Sigmoid colon (tissue), 6 donors: ENCODE measurements at regions not wholly inside any gene's neighbourhood (a gene's known extent, or its start where the extent isn't known, plus 50 kb on each side); places are given as distances from the start of the nearest gene placed in this dataset.

Experiments used
- DNase-seq: peaks from one replicate; pipeline ENCODE4 v3.0.0-alpha.2; 2019
- H3K27ac ChIP-seq, 4 donors: fragments of 200-600 bp; sonication (generic); one replicate each; pipeline ENCODE4 v1.5.1; 2016 to 2019; ENCODE audit warnings: mild to moderate bottlenecking in 1 of 4
- H3K27me3 ChIP-seq, 3 donors: fragments of 200-600 bp; sonication (generic); one replicate each; pipeline ENCODE4 v1.5.1; 2019; ENCODE audit warnings: mild to moderate bottlenecking in 1 of 3
- H3K36me3 ChIP-seq, 4 donors: fragments of 200-600 bp; sonication (generic); one replicate each; pipeline ENCODE4 v1.5.1; 2016 to 2019
- H3K4me1 ChIP-seq, 4 donors: fragments of 200-600 bp; sonication (generic); one replicate each; pipeline ENCODE4 v1.5.1; 2017 to 2019
- H3K4me3 ChIP-seq, 4 donors: fragments of 200-600 bp; sonication (generic); one replicate each; pipeline ENCODE4 v1.5.1; 2017 to 2019; ENCODE audit warnings: mild to moderate bottlenecking in 2 of 4, moderate library complexity in 1 of 4
- H3K9me3 ChIP-seq, 4 donors: fragments of 200-600 bp in 3 of 4; sonication (generic) in 3 of 4; one replicate each; pipeline versions ENCODE4 v1.5.1 to v1.6.1; 2013 to 2019
- EP300 ChIP-seq, 4 donors: sonication (generic); formaldehyde crosslinking; IDR thresholded peaks; one replicate each; pipeline ENCODE4 v1.6.1; 2017; ENCODE audit warnings: antibody characterized with exemption in 4 of 4
- POLR2A ChIP-seq, 2 donors: fragments of 450-650 bp; IDR thresholded peaks; one replicate each; pipeline ENCODE4 v1.6.1; 2016; ENCODE audit warnings: antibody characterized with exemption in 2 of 2, mild to moderate bottlenecking in 2 of 2, moderate library complexity in 2 of 2
- POLR2AphosphoS5 ChIP-seq, 4 donors: sonication (generic); formaldehyde crosslinking; IDR thresholded peaks; one replicate each; pipeline ENCODE4 v1.6.1; 2017; ENCODE audit warnings: antibody characterized with exemption in 4 of 4
- WGBS, 2 donors: extraction: QIAGEN DNeasy Blood & Tissue Kit; methylation state at CpG; one replicate each; pipeline ENCODE4 v1.1.7; 2013; 5-methylcytosine and 5-hydroxymethylcytosine counted together
- intact Hi-C: fragments of 100-400 bp; cut with DNase I; formaldehyde crosslinking; loops from one replicate; pipeline ENCODE4 v1.15.1; 2023
- TF ChIP-seq, protein P1 (sequence below), 4 experiments: fragments of 450-650 bp in 3 of 4; fragments of 200-600 bp in 1 of 4; IDR thresholded peaks; one replicate each; pipeline ENCODE4 v1.5.1; 2016 to 2019; ENCODE audit warnings: antibody characterized with exemption in 4 of 4, mild to moderate bottlenecking in 3 of 4, moderate library complexity in 2 of 4
- donor health status: healthy with polysubstance abuse.
- donor health status: healthy.

DNA sequence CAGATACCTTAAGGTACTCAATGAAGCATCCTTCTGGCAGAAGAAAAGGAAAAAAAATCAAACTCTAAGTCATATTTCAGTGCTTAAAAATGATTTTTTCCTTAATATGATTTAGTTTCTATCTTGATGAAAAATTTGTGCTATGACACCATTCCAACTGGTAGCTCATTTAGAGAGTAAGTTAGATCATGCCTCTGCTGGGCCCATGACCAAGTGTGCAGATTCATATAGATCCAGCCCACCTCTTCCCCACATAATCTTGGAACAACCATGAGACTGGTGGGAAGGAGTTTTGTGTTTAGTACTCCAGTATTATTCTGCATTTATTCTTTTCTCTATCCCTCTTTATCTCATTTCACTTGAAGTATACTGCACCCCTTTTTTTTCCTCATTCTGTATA, 908.3 kb downstream of the KCNMA1 start:
- intact Hi-C loops = no loop called here
- no peaks in the 10 kb centered on the region for H3K27me3 ChIP-seq
- H3K4me1 ChIP-seq = no peaks in the 10 kb centered on the region
- H3K36me3 ChIP-seq = no peaks in the 10 kb centered on the region
- H3K9me3 ChIP-seq = no peaks in the 10 kb centered on the region
- H3K4me3 ChIP-seq = no peak overlapping the region
- TF ChIP-seq EP300 (IDR thresholded peaks at IDR 0.05) (no peak), POLR2AphosphoS5 (IDR thresholded peaks at IDR 0.05) (no peak), POLR2A (IDR thresholded peaks at IDR 0.05) (no peak)
- TF ChIP-seq, protein P1, sequence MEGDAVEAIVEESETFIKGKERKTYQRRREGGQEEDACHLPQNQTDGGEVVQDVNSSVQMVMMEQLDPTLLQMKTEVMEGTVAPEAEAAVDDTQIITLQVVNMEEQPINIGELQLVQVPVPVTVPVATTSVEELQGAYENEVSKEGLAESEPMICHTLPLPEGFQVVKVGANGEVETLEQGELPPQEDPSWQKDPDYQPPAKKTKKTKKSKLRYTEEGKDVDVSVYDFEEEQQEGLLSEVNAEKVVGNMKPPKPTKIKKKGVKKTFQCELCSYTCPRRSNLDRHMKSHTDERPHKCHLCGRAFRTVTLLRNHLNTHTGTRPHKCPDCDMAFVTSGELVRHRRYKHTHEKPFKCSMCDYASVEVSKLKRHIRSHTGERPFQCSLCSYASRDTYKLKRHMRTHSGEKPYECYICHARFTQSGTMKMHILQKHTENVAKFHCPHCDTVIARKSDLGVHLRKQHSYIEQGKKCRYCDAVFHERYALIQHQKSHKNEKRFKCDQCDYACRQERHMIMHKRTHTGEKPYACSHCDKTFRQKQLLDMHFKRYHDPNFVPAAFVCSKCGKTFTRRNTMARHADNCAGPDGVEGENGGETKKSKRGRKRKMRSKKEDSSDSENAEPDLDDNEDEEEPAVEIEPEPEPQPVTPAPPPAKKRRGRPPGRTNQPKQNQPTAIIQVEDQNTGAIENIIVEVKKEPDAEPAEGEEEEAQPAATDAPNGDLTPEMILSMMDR (IDR thresholded peaks at IDR 0.05) = no peak
- no peak overlapping the region for H3K27ac ChIP-seq
- DNase-seq = no peak

DNA sequence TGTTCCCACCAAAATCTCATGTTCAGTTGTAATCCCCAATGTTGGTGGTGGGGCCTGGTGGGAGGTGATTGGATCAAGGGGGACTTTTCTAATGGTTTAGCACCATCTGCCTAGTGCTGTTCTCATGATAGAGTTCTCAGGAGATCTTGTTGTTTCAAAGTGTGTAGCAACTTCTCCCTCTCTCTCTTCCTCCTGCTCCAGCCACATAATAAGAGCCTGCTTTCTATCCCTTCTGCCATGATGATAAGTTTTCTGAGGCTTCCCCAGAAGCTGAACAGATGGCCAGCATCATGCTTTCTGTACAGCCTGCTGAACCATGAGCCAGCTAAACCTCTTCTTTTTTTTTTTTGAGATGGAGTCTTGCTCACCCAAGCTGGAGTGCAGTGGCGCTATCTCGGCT, 910.6 kb downstream of the KCNMA1 start:
- Histone ChIP-seq H3K27me3 (no peaks in the 10 kb centered on the region), H3K27ac (no peak overlapping the region), H3K4me3 (no peak overlapping the region), H3K9me3 (no peaks in the 10 kb centered on the region), H3K4me1 (no peaks in the 10 kb centered on the region), H3K36me3 (no peaks in the 10 kb centered on the region)
- 69 to 72% methylated on average over 2 of the region's 2 CpGs for WGBS, 2 donors
- intact Hi-C loops = no loop called here
- DNase-seq = no peak
- TF ChIP-seq, protein P1 (IDR thresholded peaks at IDR 0.05) = no peak
- no peak for TF ChIP-seq EP300 (IDR thresholded peaks at IDR 0.05)
- no peak for TF ChIP-seq POLR2A (IDR thresholded peaks at IDR 0.05)
- TF ChIP-seq POLR2AphosphoS5 (IDR thresholded peaks at IDR 0.05) = no peak

DNA sequence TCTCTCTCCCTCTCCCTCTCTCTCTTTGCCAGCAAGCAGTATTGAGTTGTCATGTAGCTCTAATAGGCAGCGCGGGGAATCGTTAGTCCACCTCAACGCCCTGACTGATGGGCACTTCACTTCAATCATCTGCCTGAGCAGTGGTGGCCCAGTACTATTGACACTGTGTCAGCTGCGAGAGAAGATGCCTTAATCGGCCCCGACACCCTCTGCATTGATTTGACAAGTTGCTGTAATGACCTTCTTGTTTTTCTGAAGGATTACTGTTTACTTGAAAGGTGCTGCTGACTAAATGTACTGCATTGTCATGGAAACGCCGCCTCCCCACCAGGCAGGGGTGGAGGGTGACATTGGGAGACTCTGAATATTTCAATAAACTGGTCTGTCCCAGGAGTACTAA, 913.8 kb downstream of the KCNMA1 start:
- H3K9me3 ChIP-seq = no peaks in the 10 kb centered on the region
- 65 to 71% methylated on average over 9 of the region's 9 CpGs for WGBS, 2 donors
- no peaks in the 10 kb centered on the region for H3K27me3 ChIP-seq
- TF ChIP-seq POLR2A (IDR thresholded peaks at IDR 0.05) (no peak), EP300 (IDR thresholded peaks at IDR 0.05) (no peak)
- TF ChIP-seq, protein P1 (IDR thresholded peaks at IDR 0.05) = no peak
- intact Hi-C loops = no loop called here
- H3K27ac ChIP-seq = no peak overlapping the region
- H3K36me3 ChIP-seq = no peaks in the 10 kb centered on the region
- DNase-seq = no peak
- H3K4me1 ChIP-seq = no peaks in the 10 kb centered on the region
- no peak overlapping the region for H3K4me3 ChIP-seq

DNA sequence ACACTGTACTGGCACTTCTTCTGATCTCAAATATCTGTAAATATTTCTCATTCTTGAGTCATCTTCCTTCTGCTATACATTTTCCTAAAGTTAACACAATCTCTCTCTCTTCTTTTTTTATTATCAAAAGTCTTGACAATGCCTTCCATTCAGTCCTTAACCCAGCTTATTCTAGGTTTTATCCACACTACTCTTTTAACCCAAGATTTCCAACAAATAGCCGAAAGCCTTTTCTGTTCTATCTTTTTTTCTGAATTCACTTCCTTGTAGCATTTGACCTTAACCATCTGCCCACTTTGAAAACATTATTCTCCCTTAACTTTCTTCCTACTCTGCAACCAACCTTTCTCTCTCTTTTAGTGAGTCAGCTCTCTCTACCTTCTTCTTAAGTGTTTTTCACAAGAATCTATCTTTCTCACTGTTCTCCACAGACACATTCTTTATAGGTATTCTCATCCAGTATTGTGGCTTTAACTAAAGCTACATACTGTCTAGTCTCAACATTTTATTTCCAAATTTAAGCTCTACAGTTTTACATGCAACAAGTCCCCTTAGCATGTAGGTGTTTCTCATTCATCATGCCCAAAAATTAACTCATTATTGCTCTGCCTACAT, 915.6 kb downstream of the KCNMA1 start:
- no peak overlapping the region for H3K4me3 ChIP-seq
- DNase-seq = no peak
- intact Hi-C loops = no loop called here
- H3K27ac ChIP-seq = no peak overlapping the region
- no peaks in the 10 kb centered on the region for H3K4me1 ChIP-seq
- H3K36me3 ChIP-seq = no peaks in the 10 kb centered on the region
- no peaks in the 10 kb centered on the region for H3K27me3 ChIP-seq
- no peaks in the 10 kb centered on the region for H3K9me3 ChIP-seq
- WGBS, 2 donors = 88 to 95% methylated on average over 1 of the region's 1 CpG
- TF ChIP-seq EP300 (IDR thresholded peaks at IDR 0.05) (no peak), POLR2A (IDR thresholded peaks at IDR 0.05) (no peak), POLR2AphosphoS5 (IDR thresholded peaks at IDR 0.05) (no peak)
- TF ChIP-seq, protein P1 (IDR thresholded peaks at IDR 0.05) = no peak

DNA sequence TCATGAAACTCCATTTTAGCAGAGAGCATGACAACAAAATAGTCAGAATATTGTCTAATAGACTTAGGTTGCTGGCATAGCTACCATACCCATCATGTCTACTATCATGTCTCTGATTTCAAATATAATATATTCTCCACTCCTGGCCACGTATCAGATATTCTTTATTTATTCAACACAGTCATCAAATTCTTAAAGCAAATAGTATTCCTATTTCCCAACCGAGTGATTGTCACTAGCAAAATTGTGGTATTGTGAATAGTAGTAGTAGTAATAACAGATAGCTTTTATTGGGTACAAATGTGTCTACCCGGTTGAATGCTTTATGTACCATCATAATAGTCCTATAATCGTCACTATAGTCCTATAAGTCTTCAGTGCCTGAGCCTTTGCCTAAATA, 918.6 kb downstream of the KCNMA1 start:
- 60 to 83% methylated on average over 4 of the region's 4 CpGs for WGBS, 2 donors
- DNase-seq = no peak
- Histone ChIP-seq H3K9me3 (no peaks in the 10 kb centered on the region), H3K36me3 (no peaks in the 10 kb centered on the region), H3K4me3 (no peak overlapping the region), H3K27me3 (no peaks in the 10 kb centered on the region), H3K4me1 (no peaks in the 10 kb centered on the region), H3K27ac (no peak overlapping the region)
- TF ChIP-seq EP300 (IDR thresholded peaks at IDR 0.05) = no peak
- no peak for TF ChIP-seq POLR2AphosphoS5 (IDR thresholded peaks at IDR 0.05)
- no peak for TF ChIP-seq POLR2A (IDR thresholded peaks at IDR 0.05)
- TF ChIP-seq, protein P1 (IDR thresholded peaks at IDR 0.05) = no peak
- intact Hi-C loops = no loop called here
